CD4-positive, CD25-positive, alpha-beta regulatory T cell (primary cell): ENCODE measurements at regions not wholly inside any gene's neighbourhood (a gene's known extent, or its start where the extent isn't known, plus 50 kb on each side); places are given as distances from the start of the nearest gene placed in this dataset.
"Not testable (repeated sequence)": the region's sequence is repeated elsewhere in the genome, so short reads cannot be mapped to it uniquely, and the experiment has no call there.

Experiments used
- ATAC-seq, 2 donors: fragments of 150-1000 bp; cut with Tn5 transposase; one replicate each; pipeline ENCODE4 v1.10.0; 2021; ENCODE audit warnings: low read depth in 2 of 2, moderate number of reproducible peaks in 2 of 2, moderate library complexity in 1 of 2
- DNase-seq, 3 donors: peaks; one replicate each; pipeline versions ENCODE4 v3.0.0 to v3.0.0-alpha.2; 2012 to 2022; ENCODE audit warnings: mixed read lengths in 1 of 3
- H3K27ac ChIP-seq: one replicate; pipeline ENCODE4 v1.7.0; 2013; ENCODE audit warnings: mild to moderate bottlenecking, low read length; ENCODE audit not compliant: insufficient read depth, poor library complexity, severe bottlenecking
- H3K27me3 ChIP-seq: one replicate; pipeline ENCODE4 v1.7.0; 2013; ENCODE audit warnings: low read length; ENCODE audit not compliant: control insufficient read depth, insufficient read depth
- H3K36me3 ChIP-seq: one replicate; pipeline ENCODE4 v1.7.0; 2013; ENCODE audit warnings: mild to moderate bottlenecking, low read length, moderate library complexity; ENCODE audit not compliant: control insufficient read depth, insufficient read depth
- H3K4me1 ChIP-seq: 2 replicates; pipeline ENCODE4 v1.7.0; 2013; ENCODE audit warnings: mild to moderate bottlenecking, low read length; ENCODE audit not compliant: insufficient read depth, control insufficient read depth, poor library complexity, severe bottlenecking
- H3K4me3 ChIP-seq: one replicate; pipeline ENCODE4 v1.7.0; 2013; ENCODE audit warnings: low read depth, mild to moderate bottlenecking, low read length, moderate library complexity
- H3K9me3 ChIP-seq, 2 experiments: 1 replicate in 1 of 2; 2 replicates in 1 of 2; pipeline ENCODE4 v1.7.0; 2013; ENCODE audit warnings: low read length in 2 of 2, mild to moderate bottlenecking in 1 of 2, moderate library complexity in 1 of 2; ENCODE audit not compliant: control insufficient read depth in 2 of 2
- H3K27ac Mint-ChIP-seq, 3 donors: one replicate each; pipeline ENCODE4 v1.8.0; 2020 to 2022; ENCODE audit warnings: mild to moderate bottlenecking in 3 of 3, mixed read lengths in 3 of 3, moderate library complexity in 2 of 3
- H3K27me3 Mint-ChIP-seq: one replicate; pipeline ENCODE4 v1.8.0; 2022; ENCODE audit warnings: mild to moderate bottlenecking, mixed read lengths
- H3K36me3 Mint-ChIP-seq: one replicate; pipeline ENCODE4 v1.8.0; 2020; ENCODE audit warnings: mixed read lengths
- H3K4me1 Mint-ChIP-seq, 4 donors: one replicate each; pipeline ENCODE4 v1.8.0; 2020 to 2022; ENCODE audit warnings: mixed read lengths in 4 of 4, mild to moderate bottlenecking in 1 of 4
- H3K4me3 Mint-ChIP-seq, 4 donors: one replicate each; pipeline ENCODE4 v1.8.0; 2020 to 2022; ENCODE audit warnings: mild to moderate bottlenecking in 4 of 4, mixed read lengths in 4 of 4, moderate library complexity in 3 of 4
- H3K9me3 Mint-ChIP-seq, 7 donors: one replicate each; pipeline ENCODE4 v1.8.0; 2020 to 2022; ENCODE audit warnings: mixed read lengths in 7 of 7, mild to moderate bottlenecking in 3 of 7, moderate library complexity in 2 of 7

- DNase-seq: no peak
- Mint-ChIP-seq H3K4me1 (peaks cover 31 to 70% (median 57%) of the 10 kb centered on the region in 4 donors), H3K9me3 (no peaks in the 10 kb centered on the region), H3K36me3 (peaks cover 14% of the 10 kb centered on the region), H3K27me3 (peaks cover 6% of the 10 kb centered on the region), H3K27ac (peak overlapping the region in 2 of 3 donors; percentile 75 to 95), H3K4me3 (peak overlapping the region in 3 of 4 donors; percentile 24 to 99 (median 93))
- peaks cover 42% of the 10 kb centered on the region for H3K4me1 ChIP-seq
- no peak overlapping the region for H3K27ac ChIP-seq
- H3K4me3 ChIP-seq: no peak overlapping the region
- H3K36me3 ChIP-seq: peaks cover 10% of the 10 kb centered on the region
- H3K27me3 ChIP-seq: no peaks in the 10 kb centered on the region
- no peak for ATAC-seq
- H3K9me3 ChIP-seq: no peaks in the 10 kb centered on the region
Observed at GRCh38 chr17:45581860-45582259, 91.3 kb upstream of the PLEKHM1 start.

- ATAC-seq: peak; percentile 63 to 69
- H3K27me3 Mint-ChIP-seq: peaks cover 6% of the 10 kb centered on the region
- peaks cover 0 to 1% (median 0%) of the 10 kb centered on the region in 7 donors for H3K9me3 Mint-ChIP-seq
Observed at GRCh38 chr17:45584092-45585036, 93.8 kb upstream of the PLEKHM1 start.

DNA sequence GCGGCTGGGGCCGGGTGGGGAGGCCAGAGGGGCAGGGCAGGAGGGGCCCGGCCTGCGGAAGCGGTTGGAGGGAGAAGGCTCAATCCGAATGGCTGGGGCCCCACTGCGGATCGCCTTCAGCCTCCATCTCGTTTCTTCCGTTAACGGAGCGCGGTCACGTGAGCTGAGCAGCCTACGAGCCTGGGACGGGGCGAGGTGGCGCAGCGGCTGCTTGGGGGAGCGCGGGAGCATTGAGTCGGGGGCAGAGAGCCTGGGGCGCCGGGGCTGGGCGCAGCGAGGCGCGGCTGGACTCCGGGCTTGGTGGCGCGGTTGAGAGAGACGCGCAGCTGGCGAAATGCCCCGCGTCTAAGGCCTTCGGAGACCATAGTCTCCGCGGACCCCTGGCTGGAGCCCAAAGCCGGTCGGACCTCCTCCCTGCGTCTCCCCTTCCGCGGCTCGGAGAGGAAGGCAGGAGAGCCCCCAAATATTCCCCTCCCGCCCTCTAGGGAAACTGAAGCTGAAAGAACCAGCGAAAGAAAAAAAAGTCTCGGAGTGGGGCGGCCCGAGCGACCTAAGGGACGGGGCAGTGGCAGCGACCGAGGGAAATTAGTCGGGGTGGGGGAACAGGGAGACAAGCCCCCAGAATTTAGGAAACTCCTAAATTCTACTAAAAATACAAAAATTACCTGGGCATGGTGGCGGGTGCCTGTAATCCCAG lies 94.7 kb upstream of the PLEKHM1 start:
- H3K4me3 Mint-ChIP-seq: peak overlapping the region; percentile 93 to 97 (median 96)
- not testable (repeated sequence) for H3K27me3 ChIP-seq, H3K9me3 ChIP-seq, H3K36me3 Mint-ChIP-seq, H3K36me3 ChIP-seq, H3K27me3 Mint-ChIP-seq, H3K9me3 Mint-ChIP-seq
- Histone ChIP-seq H3K4me1 (peaks cover 33% of the 10 kb centered on the region), H3K4me3 (peak overlapping the region; percentile 65), H3K27ac (peak overlapping the region; percentile 93)
- ATAC-seq: peak; percentile 79 to 81
- H3K4me1 Mint-ChIP-seq: peaks cover 19 to 48% (median 33%) of the 10 kb centered on the region in 4 donors
- peak overlapping the region; percentile 87 to 94 (median 94) for H3K27ac Mint-ChIP-seq
- DNase-seq: peak; percentile 79 to 93 (median 84)

More at GRCh38 chr17:45584092-45585036, 93.8 kb upstream of the PLEKHM1 start:
- Histone ChIP-seq H3K27me3 (no peaks in the 10 kb centered on the region), H3K27ac (peak overlapping the region; percentile 93), H3K9me3 (no peaks in the 10 kb centered on the region), H3K36me3 (peaks cover 3% of the 10 kb centered on the region), H3K4me3 (peak overlapping the region; percentile 95), H3K4me1 (peaks cover 41% of the 10 kb centered on the region)
- H3K27ac Mint-ChIP-seq: peak overlapping the region; percentile 95 to 100 (median 98)
- peak overlapping the region; percentile 93 to 99 (median 97) for H3K4me3 Mint-ChIP-seq
- peak; percentile 73 to 90 (median 80) for DNase-seq
- peaks cover 7% of the 10 kb centered on the region for H3K36me3 Mint-ChIP-seq
- peaks cover 28 to 57% (median 41%) of the 10 kb centered on the region in 4 donors for H3K4me1 Mint-ChIP-seq

DNA sequence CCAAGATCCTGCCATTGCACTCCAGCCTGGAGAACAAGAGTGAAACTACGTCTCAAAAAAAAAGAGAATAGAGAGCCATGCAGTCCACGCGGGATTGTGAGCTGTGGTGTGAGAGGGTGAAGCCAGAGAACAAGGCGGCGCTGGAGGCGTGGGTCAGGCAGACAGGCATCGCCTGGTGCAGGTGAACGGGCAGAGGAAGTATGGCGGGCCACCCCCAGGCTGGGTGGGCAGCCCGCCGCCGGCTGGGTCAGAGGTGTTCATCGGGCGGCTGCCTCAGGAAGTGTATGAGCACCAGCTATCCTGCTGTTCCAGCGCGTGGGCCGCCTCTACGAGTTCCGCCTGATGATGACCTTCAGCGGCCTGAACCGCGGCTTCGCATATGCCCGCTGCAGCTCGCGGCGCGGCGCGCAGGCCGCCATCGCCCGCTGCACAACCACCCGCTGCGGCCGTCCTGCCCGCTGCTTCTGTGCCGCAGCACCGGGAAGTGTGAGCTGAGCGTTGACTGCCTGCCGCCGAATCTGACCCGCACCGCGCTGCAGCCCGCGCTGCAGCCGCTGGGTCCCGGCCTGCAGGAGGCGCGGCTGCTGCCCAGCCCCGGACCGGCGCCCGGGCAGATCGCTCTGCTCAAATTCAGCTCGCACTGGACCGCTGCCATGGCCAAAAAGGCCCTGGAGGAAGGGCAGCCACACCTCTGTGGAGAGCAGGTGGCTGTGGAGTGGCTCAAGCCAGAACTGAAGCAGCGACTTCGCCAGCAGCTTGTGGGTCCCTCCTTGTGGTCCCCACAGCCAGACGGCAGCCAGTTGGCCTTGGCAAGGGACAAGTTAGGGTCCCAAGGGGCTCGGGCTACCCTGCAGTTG lies 95.5 kb upstream of the PLEKHM1 start:
- not testable (repeated sequence) for H3K9me3 Mint-ChIP-seq, H3K36me3 Mint-ChIP-seq
- H3K27ac ChIP-seq: peak overlapping the region; percentile 93

GRCh38 chr17:45586651-45586934 lies 96.1 kb upstream of the PLEKHM1 start:
- not testable (repeated sequence) for H3K27me3 ChIP-seq, H3K27ac Mint-ChIP-seq, H3K27me3 Mint-ChIP-seq, H3K36me3 Mint-ChIP-seq, H3K9me3 ChIP-seq, H3K27ac ChIP-seq, H3K36me3 ChIP-seq, DNase-seq, H3K9me3 Mint-ChIP-seq, H3K4me3 ChIP-seq, ATAC-seq
- peaks cover 26% of the 10 kb centered on the region for H3K4me1 ChIP-seq
- H3K4me1 Mint-ChIP-seq: peaks cover 12 to 37% (median 23%) of the 10 kb centered on the region in 4 donors
- peak overlapping the region in 3 of 4 donors; percentile 32 to 96 (median 93) for H3K4me3 Mint-ChIP-seq

More for the DNA sequence above, 95.5 kb upstream of the PLEKHM1 start:
- not testable (repeated sequence) for H3K27me3 ChIP-seq, H3K9me3 ChIP-seq, H3K27me3 Mint-ChIP-seq, H3K36me3 ChIP-seq
- Histone ChIP-seq H3K4me3 (peak overlapping the region; percentile 65), H3K4me1 (peaks cover 28% of the 10 kb centered on the region)
- Mint-ChIP-seq H3K27ac (peak overlapping the region; percentile 87 to 94 (median 94)), H3K4me1 (peaks cover 13 to 43% (median 29%) of the 10 kb centered on the region in 4 donors), H3K4me3 (peak overlapping the region; percentile 93 to 97 (median 96))
- DNase-seq (peak; percentile 28 to 64 (median 33)), ATAC-seq (peak in 1 of 2 donors; percentile 2)

- not testable (repeated sequence) for H3K36me3 Mint-ChIP-seq, H3K4me3 ChIP-seq, H3K27ac Mint-ChIP-seq, H3K27me3 ChIP-seq, H3K4me1 ChIP-seq, H3K4me1 Mint-ChIP-seq, H3K36me3 ChIP-seq, H3K27ac ChIP-seq, H3K9me3 Mint-ChIP-seq, H3K9me3 ChIP-seq
- peak; percentile 63 to 85 (median 68) for DNase-seq
- peak overlapping the region in 1 of 4 donors; percentile 9 for H3K4me3 Mint-ChIP-seq
- H3K27me3 Mint-ChIP-seq: peaks cover 20% of the 10 kb centered on the region
- peak; percentile 88 to 91 for ATAC-seq
Observed at GRCh38 chr17:45592433-45592923, 102.0 kb upstream of the PLEKHM1 start.

DNA sequence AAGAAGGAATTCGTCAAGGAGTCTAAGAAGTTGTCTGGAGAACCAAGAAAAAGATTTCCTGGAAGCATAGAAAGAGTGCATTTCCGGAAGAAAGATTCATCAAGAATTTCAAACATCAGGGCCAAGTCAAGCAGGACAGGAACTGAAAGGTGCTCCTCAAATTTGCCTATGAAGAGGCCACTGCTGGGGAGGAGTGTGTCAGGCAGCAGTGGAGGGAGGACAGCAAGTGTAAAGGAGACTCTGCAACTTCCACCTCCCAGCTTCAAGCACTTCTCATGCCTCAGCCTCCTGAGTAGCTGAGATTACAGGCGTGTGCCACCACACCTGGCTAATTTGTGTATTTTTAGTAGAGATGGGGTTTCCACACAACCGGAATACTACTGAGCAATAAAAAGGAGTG lies 105.8 kb upstream of the PLEKHM1 start:
- not testable (repeated sequence) for H3K4me3 ChIP-seq, H3K27ac Mint-ChIP-seq, H3K4me1 Mint-ChIP-seq, H3K9me3 Mint-ChIP-seq, H3K27ac ChIP-seq, ATAC-seq, H3K36me3 Mint-ChIP-seq, H3K4me1 ChIP-seq, H3K9me3 ChIP-seq, H3K4me3 Mint-ChIP-seq, H3K36me3 ChIP-seq, H3K27me3 ChIP-seq, DNase-seq
- H3K27me3 Mint-ChIP-seq: peaks cover 20% of the 10 kb centered on the region
